NT2/D1 (cell line): ENCODE measurements at regions not wholly inside any gene's neighbourhood (a gene's known extent, or its start where the extent isn't known, plus 50 kb on each side); places are given as distances from the start of the nearest gene placed in this dataset.

Source experiments
- SUZ12 ChIP-seq: IDR thresholded peaks from 2 replicates; pipeline ENCODE4 v1.6.1; 2011; ENCODE audit not compliant: insufficient read length, insufficient read depth; ENCODE audit errors: extremely low read depth
- ZNF274 ChIP-seq: IDR thresholded peaks from 2 replicates; pipeline ENCODE4 v1.6.1; 2011; ENCODE audit warnings: mild to moderate bottlenecking, low read depth, low read length

DNA sequence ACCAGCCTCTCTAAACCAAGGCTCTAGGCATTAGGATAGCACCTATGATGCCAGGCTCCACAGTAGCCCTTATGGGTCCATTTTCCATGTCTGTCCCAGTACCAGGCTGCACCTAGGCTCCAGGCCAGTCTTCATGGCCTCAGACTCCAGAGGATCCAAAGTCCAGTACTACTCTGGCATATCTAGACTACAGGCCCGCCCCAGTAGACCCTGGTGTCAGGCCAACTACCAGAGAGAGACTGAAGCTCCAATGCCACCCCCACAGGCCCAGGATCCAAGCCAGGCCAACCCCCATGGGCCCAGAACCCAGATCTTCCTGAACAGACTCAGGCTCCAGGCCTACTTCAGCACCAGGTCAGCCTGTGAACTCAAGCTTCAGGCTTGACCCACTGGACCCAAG lies 287.0 kb downstream of the KCNC2 start:
- TF ChIP-seq ZNF274 (no peak), SUZ12 (no peak)
